ENCODE measurements at regions not wholly inside any gene's neighbourhood (a gene's known extent, or its start where the extent isn't known, plus 50 kb on each side); places are given as distances from the start of the nearest gene placed in this dataset.

GRCh38 chr9:82273121-82273520 is 284.5 kb downstream of the SPATA31D1 start:
- no TSS peak for BruUV-seq (replicated peaks)
- no peak for ATAC-seq
- ChIA-PET POLR2A (ENCODE audit: unreplicated experiment) (no interaction called here), CTCF (no interaction called here)
- Histone ChIP-seq H3K27ac (ENCODE audit: low read length) (no peak overlapping the region), H3K36me3 (ENCODE audit: low read depth, low read length) (no peaks in the 10 kb centered on the region), H3K4me2 (ENCODE audit: low read length) (no peak overlapping the region), H3K79me2 (ENCODE audit: low read length) (no peaks in the 10 kb centered on the region), H3K4me3 (ENCODE audit: low read length) (no peak overlapping the region), H3K9me2 (replicated peaks; ENCODE audit: low read length) (no peaks in the 10 kb centered on the region), H3K9ac (ENCODE audit: low read length) (no peak overlapping the region), H3K4me1 (ENCODE audit: insufficient read depth, low read length) (peaks cover 9% of the 10 kb centered on the region; the same call in 1 of the 2 replicates), H2AFZ (ENCODE audit: low read length) (no peak overlapping the region), H3K9me3 (ENCODE audit: low read length) (no peaks in the 10 kb centered on the region), H3F3A (ENCODE audit: low read length, unreplicated experiment) (no peaks in the 10 kb centered on the region), H4K20me1 (ENCODE audit: low read length) (no peaks in the 10 kb centered on the region), H3K27me3 (ENCODE audit: low read length) (no peaks in the 10 kb centered on the region)
- TF ChIP-seq EZH2phosphoT487 (IDR thresholded peaks at IDR 0.05; ENCODE audit: borderline replicate concordance, low read length): no peak
- no peak for TF ChIP-seq EZH2 (IDR thresholded peaks at IDR 0.05; ENCODE audit: low read length, unreplicated experiment)
- no peak for TF ChIP-seq CTCF (conservative IDR thresholded peaks at IDR 0.05; ENCODE audit: low read depth, low read length)
- peak; percentile 42 for DNase-seq
- intact Hi-C loops (cut with micrococcal nuclease): no loop called here

- no peaks in the 10 kb centered on the region for H3K27me3 ChIP-seq (ENCODE audit: low read length)
- no peak for TF ChIP-seq EZH2phosphoT487 (IDR thresholded peaks at IDR 0.05; ENCODE audit: borderline replicate concordance, low read length)
- no peak for TF ChIP-seq EZH2 (IDR thresholded peaks at IDR 0.05; ENCODE audit: low read length, unreplicated experiment)
- TF ChIP-seq CTCF (conservative IDR thresholded peaks at IDR 0.05; ENCODE audit: low read depth, low read length): no peak
- ChIA-PET POLR2A (ENCODE audit: unreplicated experiment) (no interaction called here), CTCF (no interaction called here)
- no peaks in the 10 kb centered on the region for H3K9me3 ChIP-seq (ENCODE audit: low read length)
- DNase-seq: no peak
- H3K9ac ChIP-seq (ENCODE audit: low read length): no peak overlapping the region
- H3F3A ChIP-seq (ENCODE audit: low read length, unreplicated experiment): no peaks in the 10 kb centered on the region
- peaks cover 9% of the 10 kb centered on the region; the same call in 1 of the 2 replicates for H3K4me1 ChIP-seq (ENCODE audit: insufficient read depth, low read length)
- no peaks in the 10 kb centered on the region for H4K20me1 ChIP-seq (ENCODE audit: low read length)
- no peaks in the 10 kb centered on the region for H3K9me2 ChIP-seq (replicated peaks; ENCODE audit: low read length)
- ATAC-seq: no peak
- no peak overlapping the region for H3K27ac ChIP-seq (ENCODE audit: low read length)
- no peak overlapping the region for H2AFZ ChIP-seq (ENCODE audit: low read length)
- H3K79me2 ChIP-seq (ENCODE audit: low read length): no peaks in the 10 kb centered on the region
- no peak overlapping the region for H3K4me2 ChIP-seq (ENCODE audit: low read length)
- H3K36me3 ChIP-seq (ENCODE audit: low read depth, low read length): no peaks in the 10 kb centered on the region
- BruUV-seq (replicated peaks): no TSS peak
- intact Hi-C loops (cut with micrococcal nuclease): no loop called here
- H3K4me3 ChIP-seq (ENCODE audit: low read length): no peak overlapping the region
Observed at GRCh38 chr9:82275258-82275927, 286.8 kb downstream of the SPATA31D1 start.

- Histone ChIP-seq H3K4me2 (ENCODE audit: low read length) (no peak overlapping the region), H2AFZ (ENCODE audit: low read length) (no peak overlapping the region), H4K20me1 (ENCODE audit: low read length) (no peaks in the 10 kb centered on the region), H3K27me3 (ENCODE audit: low read length) (no peaks in the 10 kb centered on the region), H3K4me3 (ENCODE audit: low read length) (no peak overlapping the region), H3K9ac (ENCODE audit: low read length) (no peak overlapping the region), H3K36me3 (ENCODE audit: low read depth, low read length) (no peaks in the 10 kb centered on the region), H3K27ac (ENCODE audit: low read length) (no peak overlapping the region), H3F3A (ENCODE audit: low read length, unreplicated experiment) (no peaks in the 10 kb centered on the region), H3K4me1 (ENCODE audit: insufficient read depth, low read length) (no peaks in the 10 kb centered on the region), H3K9me2 (replicated peaks; ENCODE audit: low read length) (no peaks in the 10 kb centered on the region), H3K79me2 (ENCODE audit: low read length) (no peaks in the 10 kb centered on the region), H3K9me3 (ENCODE audit: low read length) (no peaks in the 10 kb centered on the region)
- ChIA-PET POLR2A (ENCODE audit: unreplicated experiment) (no interaction called here), CTCF (no interaction called here)
- BruUV-seq (replicated peaks): no TSS peak
- TF ChIP-seq EZH2 (IDR thresholded peaks at IDR 0.05; ENCODE audit: low read length, unreplicated experiment) (no peak), EZH2phosphoT487 (IDR thresholded peaks at IDR 0.05; ENCODE audit: borderline replicate concordance, low read length) (no peak), CTCF (conservative IDR thresholded peaks at IDR 0.05; ENCODE audit: low read depth, low read length) (no peak)
- intact Hi-C loops (cut with micrococcal nuclease): no loop called here
- ATAC-seq (no peak), DNase-seq (no peak)
Observed at GRCh38 chr9:82281066-82281465, 292.5 kb downstream of the SPATA31D1 start.

All from PC-3 (cell line).